ENCODE measurements at regions not wholly inside any gene's neighbourhood (a gene's known extent, or its start where the extent isn't known, plus 50 kb on each side); places are given as distances from the start of the nearest gene placed in this dataset.

DNA sequence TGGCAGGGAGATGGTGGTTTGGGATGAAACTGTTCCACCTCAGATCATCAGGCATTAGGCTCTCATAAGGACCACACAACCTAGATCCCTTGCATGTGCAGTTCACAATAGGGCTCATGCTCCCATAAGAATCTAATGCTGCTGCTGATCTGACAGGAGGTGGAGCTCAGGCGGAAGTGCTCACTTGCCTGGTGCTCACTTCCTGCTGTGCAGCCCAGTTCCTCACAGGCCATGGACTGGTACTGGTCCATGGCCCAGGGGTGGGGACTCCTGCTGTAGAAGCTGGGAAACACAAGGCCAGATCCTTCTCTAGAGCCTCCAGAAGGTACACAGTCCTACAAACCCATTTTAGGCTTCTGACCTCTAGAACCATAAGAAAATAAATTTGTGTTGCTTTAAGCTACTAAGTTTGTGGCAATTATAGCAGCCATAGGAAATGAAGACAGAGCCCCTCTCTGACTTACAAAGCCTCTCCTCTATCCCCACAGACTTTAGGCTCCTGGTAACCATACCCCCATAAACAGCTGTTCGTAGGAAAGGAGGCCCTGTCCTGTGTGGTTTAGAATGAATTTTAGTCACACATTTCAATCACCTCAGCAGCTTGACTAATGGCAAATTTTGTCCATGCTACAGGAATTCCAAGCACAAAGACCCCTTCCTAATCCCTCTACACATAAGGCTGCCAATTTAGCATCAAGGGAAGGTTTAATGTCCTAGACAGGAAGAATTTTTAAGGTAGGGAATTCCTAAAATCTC lies 206.1 kb upstream of the PHYHIPL start:
- no peak for DNase-seq (ENCODE audit: low spot score)

- no peak for DNase-seq (ENCODE audit: low spot score)
Measured at GRCh38 chr10:58971211-58971610, 205.2 kb upstream of the PHYHIPL start.

DNA sequence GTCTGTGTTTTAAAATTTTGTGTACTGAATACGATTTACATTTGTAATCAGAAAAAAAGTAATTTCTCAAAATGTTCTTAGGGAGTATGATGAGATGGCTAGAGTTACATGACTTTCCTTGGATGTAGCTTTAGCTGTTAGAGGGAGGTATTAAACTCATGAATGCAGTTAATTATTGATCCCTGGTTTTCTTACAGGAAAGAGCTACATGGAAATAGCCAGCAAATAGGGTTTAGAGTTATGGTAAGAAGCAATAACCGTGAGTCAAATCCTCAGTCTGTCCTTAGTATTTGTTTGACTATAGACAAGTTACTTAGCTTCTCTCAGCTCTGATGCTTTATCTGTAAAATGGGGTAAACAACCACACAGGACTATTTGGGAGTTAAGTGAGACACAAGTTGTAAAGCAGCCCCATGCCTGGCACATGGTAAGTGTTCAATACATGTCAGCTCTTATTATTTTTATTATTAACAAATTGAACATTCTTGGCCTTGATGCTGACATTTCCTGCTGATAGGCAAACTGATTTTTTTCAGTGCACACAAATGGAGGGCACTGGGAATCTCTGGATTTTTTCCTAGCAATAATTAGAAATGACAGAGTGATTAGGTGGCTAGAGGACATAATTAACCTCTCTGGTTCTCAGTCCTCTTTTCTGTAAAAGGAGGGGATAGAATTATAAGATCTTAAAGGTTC lies 204.5 kb upstream of the PHYHIPL start:
- DNase-seq (ENCODE audit: low spot score), result no peak

- DNase-seq (ENCODE audit: low spot score), result no peak
Measured at GRCh38 chr10:58972576-58973234, 203.7 kb upstream of the PHYHIPL start.

DNA sequence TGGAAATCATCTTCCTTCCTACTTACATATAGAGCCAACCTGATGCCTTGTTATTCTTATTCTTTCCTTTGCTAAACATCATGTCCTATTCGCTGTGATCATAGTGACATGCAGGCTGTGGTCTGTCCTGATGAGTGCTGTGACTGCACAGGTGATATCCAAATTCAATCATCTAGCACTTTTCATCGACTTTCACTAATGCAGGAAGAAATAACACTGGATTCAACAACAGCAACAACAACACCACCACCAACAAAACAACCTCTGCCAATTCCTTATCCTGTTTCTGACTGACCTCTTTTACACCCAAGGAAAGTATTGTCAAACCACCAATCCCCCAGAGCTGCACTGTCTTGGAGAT lies 203.2 kb upstream of the PHYHIPL start:
- no peak for DNase-seq (ENCODE audit: low spot score)

- no peak for DNase-seq (ENCODE audit: low spot score)
Measured at GRCh38 chr10:58976254-58976653, 200.2 kb upstream of the PHYHIPL start.

- DNase-seq (ENCODE audit: low spot score), result no peak
Measured at GRCh38 chr10:58979711-58980110, 196.7 kb upstream of the PHYHIPL start.

DNA sequence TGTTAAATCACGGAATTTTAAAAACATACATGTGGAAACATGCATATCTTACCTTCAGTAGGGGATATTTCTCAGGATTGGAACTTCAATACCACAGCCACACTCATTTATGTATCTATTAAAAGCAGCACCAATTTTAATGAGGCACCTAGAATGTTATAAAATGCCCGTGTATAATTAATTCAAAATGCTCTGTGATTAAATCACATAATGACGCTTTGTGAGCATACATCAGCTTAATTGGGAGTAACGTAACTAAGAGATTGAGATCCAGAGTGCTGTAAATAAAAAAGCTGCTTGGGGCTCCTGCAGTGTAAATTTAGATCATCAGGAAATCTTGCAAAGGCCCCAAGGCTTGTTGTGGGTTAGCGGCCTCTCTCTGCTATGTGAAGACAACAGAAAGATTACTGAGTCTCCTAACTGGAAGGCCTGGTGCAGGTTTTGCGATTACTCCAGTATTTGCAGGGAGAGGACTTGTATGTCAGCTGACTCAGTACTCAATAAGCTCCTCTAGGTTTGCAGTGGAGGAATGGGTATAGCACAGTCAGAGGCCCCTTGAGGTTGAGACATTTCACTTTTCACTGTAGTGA lies 195.5 kb upstream of the PHYHIPL start:
- no peak for DNase-seq (ENCODE audit: low spot score)

DNA sequence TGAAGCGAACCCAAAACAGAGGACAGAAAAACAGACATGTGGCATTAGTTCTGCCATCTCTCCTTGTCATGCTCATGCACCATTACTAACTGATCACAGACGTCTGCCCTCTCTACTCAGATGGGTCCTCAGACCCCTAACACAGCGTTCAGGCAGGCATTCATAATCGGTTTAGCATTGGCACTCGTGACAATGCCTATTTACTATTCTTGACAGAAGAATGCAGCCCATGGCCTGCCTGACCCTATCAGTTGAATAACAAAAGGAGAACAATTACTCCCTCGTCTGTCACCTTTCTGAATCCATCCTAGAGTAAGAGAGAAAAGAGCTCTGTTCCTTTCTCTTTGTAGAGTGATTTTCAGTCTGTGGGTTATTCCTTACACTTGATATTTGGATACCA lies 194.6 kb upstream of the PHYHIPL start:
- no peak for DNase-seq (ENCODE audit: low spot score)

- no peak for DNase-seq (ENCODE audit: low spot score)
Measured at GRCh38 chr10:58982470-58983239, 193.8 kb upstream of the PHYHIPL start.

- no peak for DNase-seq (ENCODE audit: low spot score)
Measured at GRCh38 chr10:58985216-58985615, 191.2 kb upstream of the PHYHIPL start.

GRCh38 chr10:58989486-58990039 lies 186.9 kb upstream of the PHYHIPL start:
- DNase-seq (ENCODE audit: low spot score), result no peak

GRCh38 chr10:58990693-58991092 lies 185.8 kb upstream of the PHYHIPL start:
- no peak for DNase-seq (ENCODE audit: low spot score)

GRCh38 chr10:58991856-58992255 lies 184.6 kb upstream of the PHYHIPL start:
- no peak for DNase-seq (ENCODE audit: low spot score)

DNA sequence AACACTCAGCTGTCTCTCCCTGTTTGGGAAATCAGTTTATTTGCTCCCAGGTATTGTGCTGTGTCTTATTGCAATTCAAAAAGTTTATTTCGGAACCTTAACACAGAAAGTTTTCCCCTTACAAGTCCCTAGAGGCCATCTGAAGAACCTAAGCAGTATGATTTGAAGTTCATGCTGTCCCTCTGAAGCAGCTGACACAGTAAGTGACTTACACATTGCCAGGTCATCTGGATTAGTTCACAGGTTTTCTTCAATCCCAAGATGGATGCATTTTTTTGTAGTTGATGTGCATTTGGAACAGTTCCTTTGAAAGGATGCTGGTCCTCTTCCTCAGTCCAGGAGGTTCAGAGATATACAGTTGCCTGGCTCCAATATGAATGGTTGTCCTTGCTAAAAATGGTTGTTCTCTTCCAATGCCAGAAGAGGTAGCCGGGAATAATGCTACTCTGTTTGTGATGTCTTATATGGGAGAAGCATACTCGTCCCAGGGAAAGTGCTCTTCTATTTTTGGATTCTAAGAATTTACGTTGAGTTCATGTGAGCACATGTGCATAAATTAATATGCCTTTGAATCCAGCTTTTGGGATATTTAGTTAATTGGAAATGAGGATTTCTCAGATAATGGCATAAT lies 183.5 kb upstream of the PHYHIPL start:
- no peak for DNase-seq (ENCODE audit: low spot score)

GRCh38 chr10:58993480-58994221 lies 182.8 kb upstream of the PHYHIPL start:
- DNase-seq (ENCODE audit: low spot score), result no peak

DNA sequence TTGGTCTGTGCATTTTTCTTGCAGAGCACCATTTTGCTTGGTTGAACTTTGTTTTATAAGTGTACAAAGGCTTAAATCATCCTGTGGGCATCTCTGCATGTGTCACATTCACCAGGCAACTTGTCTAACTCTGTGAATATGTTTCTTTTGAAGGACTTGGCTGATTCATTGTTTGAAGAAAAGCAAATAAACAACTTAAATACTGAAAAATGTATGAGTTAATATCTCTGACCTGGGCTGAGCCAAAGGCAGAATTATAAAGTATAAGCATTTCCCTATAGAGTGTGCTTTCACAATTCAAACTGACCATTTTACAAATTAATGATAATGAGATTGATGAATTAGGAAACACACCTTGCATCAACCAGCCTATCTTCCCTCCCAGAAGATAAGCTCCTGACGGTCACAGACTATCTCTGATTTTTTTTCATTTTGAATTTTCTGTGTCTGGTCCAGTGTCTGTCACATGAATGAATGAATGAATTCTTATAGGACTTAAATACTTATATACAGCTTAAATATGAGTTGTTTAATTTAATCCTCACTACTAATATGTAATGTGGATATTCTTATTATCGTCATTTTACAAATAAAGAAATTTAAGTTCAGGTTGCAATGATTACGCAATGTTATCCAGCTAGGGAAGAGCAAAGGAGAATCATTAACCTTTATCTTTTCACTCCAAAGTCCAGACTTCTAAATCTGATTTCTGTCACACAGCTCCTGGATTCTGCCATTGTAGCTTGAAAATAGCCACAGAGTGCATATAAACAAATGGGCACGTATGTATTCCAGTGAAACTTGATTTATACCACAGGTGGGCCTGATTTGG lies 182.0 kb upstream of the PHYHIPL start:
- no peak for DNase-seq (ENCODE audit: low spot score)

DNA sequence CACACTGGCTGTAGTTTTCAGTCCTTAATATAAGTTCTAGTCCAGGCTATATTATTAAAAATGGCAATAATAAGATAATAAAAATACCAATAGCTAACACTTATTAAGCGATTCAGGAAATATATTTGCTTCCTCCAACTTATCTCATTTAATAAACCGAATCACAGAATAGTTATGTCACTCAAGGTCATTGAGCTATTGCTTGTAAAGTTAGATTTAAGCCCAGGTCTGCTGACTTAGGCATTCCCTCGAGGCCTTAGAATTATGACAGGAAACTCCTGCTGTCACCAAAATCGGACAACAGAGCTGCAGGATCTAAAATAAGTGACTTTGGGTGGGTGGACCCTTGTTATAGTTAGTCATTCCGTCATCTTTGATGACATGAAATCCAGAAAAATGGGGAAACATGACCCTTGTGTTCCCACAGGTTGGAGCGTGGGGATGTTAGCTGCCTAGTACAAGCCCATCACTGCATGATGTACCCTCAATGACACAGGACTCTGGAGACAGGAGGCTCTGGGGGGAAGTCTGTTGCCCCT lies 181.3 kb upstream of the PHYHIPL start:
- no peak for DNase-seq (ENCODE audit: low spot score)

GRCh38 chr10:58996063-58996462 lies 180.4 kb upstream of the PHYHIPL start:
- DNase-seq (ENCODE audit: low spot score), result no peak

Measured in AG08396 (cell line).